NB4 (cell line): ENCODE measurements at regions not wholly inside any gene's neighbourhood (a gene's known extent, or its start where the extent isn't known, plus 50 kb on each side); places are given as distances from the start of the nearest gene placed in this dataset.

ENCODE experiments used
- DNase-seq: peaks from one replicate; pipeline ENCODE4 v3.0.0; 2010; ENCODE audit warnings: low read depth
- H3K4me3 ChIP-seq: one replicate; pipeline ENCODE4 v1.5.1; 2011; ENCODE audit warnings: mild to moderate bottlenecking, low read depth, low read length, moderate library complexity
- CTCF ChIP-seq: IDR thresholded peaks from one replicate; pipeline ENCODE4 v1.5.1; 2012; ENCODE audit warnings: low read depth, low read length
- MAX ChIP-seq: IDR thresholded peaks from 2 replicates; pipeline ENCODE4 v1.6.1; 2011; ENCODE audit warnings: low read depth, low read length
- MYC ChIP-seq: IDR thresholded peaks from 2 replicates; pipeline ENCODE4 v1.6.1; 2011; ENCODE audit warnings: low read depth, low read length
- POLR2A ChIP-seq: IDR thresholded peaks from 2 replicates; pipeline ENCODE4 v1.6.1; 2011; ENCODE audit warnings: mild to moderate bottlenecking; ENCODE audit not compliant: insufficient read length; ENCODE audit errors: extremely low read depth

GRCh38 chr5:52255308-52255707 lies 532.4 kb upstream of the ITGA1 start:
- no peak overlapping the region for H3K4me3 ChIP-seq
- no peak for DNase-seq
- TF ChIP-seq MAX (no peak), CTCF (no peak), MYC (no peak), POLR2A (no peak)

- H3K4me3 ChIP-seq = no peak overlapping the region
- no peak for DNase-seq
- TF ChIP-seq MAX (no peak), POLR2A (no peak), CTCF (no peak), MYC (no peak)
These were observed 524.9 kb upstream of the ITGA1 start for GRCh38 chr5:52262844-52263243.

DNA sequence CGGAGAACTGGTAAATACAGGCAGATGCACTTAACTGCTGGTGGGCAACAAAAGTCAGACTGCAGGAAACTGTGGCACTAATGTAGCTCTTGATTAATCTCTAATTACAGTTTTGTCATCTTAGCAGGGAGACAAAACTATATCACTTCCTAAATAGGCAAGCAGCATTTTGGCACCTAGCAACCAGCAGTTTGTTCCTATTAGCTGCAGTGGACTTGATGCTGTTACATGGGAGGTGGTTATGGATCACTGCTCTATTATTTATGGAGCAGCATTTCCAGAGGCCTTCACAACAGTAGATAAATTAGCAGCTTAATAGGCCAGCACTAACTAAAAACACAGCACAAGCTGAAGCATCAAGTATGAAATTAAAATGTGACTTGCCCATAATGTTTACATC lies 518.3 kb upstream of the ITGA1 start:
- no peak for DNase-seq
- TF ChIP-seq CTCF = no peak
- TF ChIP-seq POLR2A = no peak
- TF ChIP-seq MYC = no peak
- no peak for TF ChIP-seq MAX
- no peak overlapping the region for H3K4me3 ChIP-seq

DNA sequence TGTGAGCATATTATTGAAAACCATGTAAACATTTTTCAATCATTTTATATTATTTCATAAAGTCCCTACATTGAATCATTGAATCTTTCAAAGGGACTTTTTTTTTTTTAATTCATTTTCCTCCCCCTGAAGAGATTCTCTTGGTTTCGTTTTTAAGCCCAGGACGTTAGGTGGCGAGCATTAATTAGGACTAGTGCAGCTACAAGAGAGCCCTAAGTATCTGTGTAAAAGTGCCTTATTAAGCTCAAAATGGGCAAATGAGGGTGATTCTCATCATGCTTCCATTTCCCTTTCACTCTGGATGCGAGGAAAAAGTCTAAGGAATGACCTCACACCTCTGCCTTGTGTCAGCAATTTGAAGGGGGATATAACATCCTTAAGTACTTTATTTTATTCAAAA lies 517.9 kb upstream of the ITGA1 start:
- H3K4me3 ChIP-seq = no peak overlapping the region
- no peak for TF ChIP-seq MYC
- DNase-seq = no peak

DNA sequence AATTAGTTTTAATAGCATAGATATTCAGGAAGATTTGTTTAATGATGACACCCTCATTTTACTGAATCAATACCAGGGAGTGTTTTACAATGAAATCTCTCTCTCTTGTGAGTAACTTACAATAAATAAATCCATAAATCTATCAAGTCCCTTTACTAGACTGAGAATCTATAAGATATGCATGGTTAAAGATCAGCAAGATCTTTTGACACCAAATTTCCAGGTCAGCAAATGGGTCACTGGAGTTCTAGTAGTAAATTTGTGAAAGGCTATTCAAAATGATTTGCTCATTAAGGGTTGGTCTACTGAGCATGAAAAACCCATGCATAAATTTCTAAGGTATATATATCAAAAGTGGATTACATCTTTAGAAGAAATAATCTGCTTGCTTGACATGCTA lies 512.1 kb upstream of the ITGA1 start:
- TF ChIP-seq CTCF (no peak), POLR2A (no peak), MYC (no peak), MAX (no peak)
- no peak for DNase-seq
- H3K4me3 ChIP-seq = no peak overlapping the region

- no peak overlapping the region for H3K4me3 ChIP-seq
- TF ChIP-seq MYC = no peak
- TF ChIP-seq POLR2A = no peak
- no peak for TF ChIP-seq CTCF
- TF ChIP-seq MAX = no peak
- no peak for DNase-seq
These were observed 510.6 kb upstream of the ITGA1 start for GRCh38 chr5:52277101-52277500.
